SK-N-MC (cell line): ENCODE measurements at regions not wholly inside any gene's neighbourhood (a gene's known extent, or its start where the extent isn't known, plus 50 kb on each side); places are given as distances from the start of the nearest gene placed in this dataset.

ENCODE experiments used
- EZH2 ChIP-seq: fragments of 200-600 bp; sonication (generic); IDR thresholded peaks from one replicate; pipeline ENCODE4 v1.6.1; 2017; ENCODE audit warnings: antibody characterized with exemption
- FOXP2 ChIP-seq: optimal IDR thresholded peaks from 2 replicates; pipeline ENCODE3; 2011; ENCODE audit warnings: mild to moderate bottlenecking, moderate library complexity; ENCODE audit not compliant: insufficient read depth; ENCODE audit errors: extremely low read length, control extremely low read depth
- POLR2AphosphoS5 ChIP-seq: IDR thresholded peaks from 2 replicates; pipeline ENCODE4 v1.6.1; 2012; ENCODE audit warnings: mild to moderate bottlenecking, low read depth, low read length, borderline replicate concordance

DNA sequence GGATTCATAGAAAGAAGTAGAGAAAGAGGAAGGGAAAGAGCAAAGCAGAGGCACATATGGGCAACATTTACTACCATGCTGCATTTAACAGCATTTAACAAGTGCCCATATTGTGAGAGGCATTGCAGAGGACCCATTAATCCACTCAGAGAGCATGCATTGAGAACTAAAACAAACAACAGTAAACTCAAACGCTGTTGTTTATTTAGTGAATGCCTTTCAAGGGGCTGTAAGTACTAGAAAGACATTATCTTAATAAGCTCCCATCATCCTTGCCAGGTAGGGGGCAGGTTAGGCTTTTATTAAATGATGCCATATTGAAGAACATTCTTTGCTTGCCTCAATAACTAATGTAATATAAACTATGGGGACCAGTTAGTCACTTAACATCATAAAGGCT, 254.3 kb upstream of the DAB1 start:
- TF ChIP-seq EZH2, result no peak
- no peak for TF ChIP-seq POLR2AphosphoS5
- no peak for TF ChIP-seq FOXP2
